ENCODE measurements at regions not wholly inside any gene's neighbourhood (a gene's known extent, or its start where the extent isn't known, plus 50 kb on each side); places are given as distances from the start of the nearest gene placed in this dataset.

DNA sequence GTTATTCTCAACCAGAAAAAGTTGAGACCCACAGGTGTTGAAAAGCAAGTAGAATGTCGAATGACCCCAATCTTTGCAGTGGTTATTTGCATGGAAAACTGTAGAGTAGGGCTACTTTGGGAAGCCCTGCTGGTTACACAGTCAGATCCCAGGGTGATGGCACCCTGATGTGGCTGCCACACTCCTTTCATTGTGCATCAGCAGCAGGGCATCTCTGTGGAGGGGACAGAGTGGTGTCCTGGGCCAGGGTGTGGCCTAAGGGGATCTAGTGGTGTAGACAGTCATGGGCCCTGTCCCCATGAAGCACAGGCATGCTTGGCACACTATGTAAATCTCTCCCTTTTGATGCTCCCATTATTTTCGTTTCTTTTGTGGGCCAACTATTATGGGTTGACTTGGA lies 199.4 kb upstream of the NAV2 start:
- Histone ChIP-seq H3K9me3 (replicated peaks; ENCODE audit: control insufficient read depth, insufficient read depth, low read length) (no peaks in the 10 kb centered on the region), H4K20me1 (ENCODE audit: control insufficient read depth, insufficient read depth) (no peaks in the 10 kb centered on the region), H3K36me3 (ENCODE audit: control insufficient read depth in 2 of 2, insufficient read depth in 2 of 2, low read length in 1 of 2) (no peaks in the 10 kb centered on the region), H3K79me2 (ENCODE audit: control insufficient read depth, insufficient read depth, low read length) (no peaks in the 10 kb centered on the region), H3K27ac (ENCODE audit: control insufficient read depth, insufficient read depth) (no peak overlapping the region), H3K4me2 (ENCODE audit: control insufficient read depth, insufficient read depth) (no peak overlapping the region), H3K4me3 (no peak overlapping the region), H3K4me1 (ENCODE audit: control insufficient read depth, insufficient read depth, low read length) (no peaks in the 10 kb centered on the region), H3K27me3 (replicated peaks in 1 of 2; ENCODE audit: control insufficient read depth in 2 of 2, insufficient read depth in 2 of 2, low read length in 1 of 2) (no peaks in the 10 kb centered on the region), H3K9ac (ENCODE audit: control insufficient read depth, insufficient read depth, low read length) (no peak overlapping the region), H2AFZ (ENCODE audit: control insufficient read depth, low read depth, low read length) (no peak overlapping the region)
- in situ Hi-C loops (cut with MboI), result no loop called here
- ChIA-PET CTCF (no interaction called here), SMC1A (ENCODE audit: uncharacterized antibody, unreplicated experiment) (no interaction called here), RAD21 (ENCODE audit: unreplicated experiment) (no interaction called here), POLR2A (no interaction called here)
- WGBS (ENCODE audit: insufficient coverage, insufficient replicate concordance, low lambda C conversion rate, missing lambda C conversion rate), result 0% methylated on average over 2 of the region's 2 CpGs
- DNase-seq (ENCODE audit: low read depth, low spot score), result no peak
- FAIRE-seq, result no peak
- intact Hi-C loops (cut with micrococcal nuclease; ENCODE audit: unreplicated experiment), result no loop called here
- TF ChIP-seq RAD51 (IDR thresholded peaks at IDR 0.05), result no peak
- no peak for TF ChIP-seq MTA2 (IDR thresholded peaks at IDR 0.05; ENCODE audit: low read depth)
- TF ChIP-seq BMI1 (IDR thresholded peaks at IDR 0.05; ENCODE audit: borderline replicate concordance), result no peak
- no peak for TF ChIP-seq FOXK2 (IDR thresholded peaks at IDR 0.05)
- TF ChIP-seq RFX5 (IDR thresholded peaks at IDR 0.05; ENCODE audit: low read depth, low read length), result no peak
- TF ChIP-seq, protein P1, sequence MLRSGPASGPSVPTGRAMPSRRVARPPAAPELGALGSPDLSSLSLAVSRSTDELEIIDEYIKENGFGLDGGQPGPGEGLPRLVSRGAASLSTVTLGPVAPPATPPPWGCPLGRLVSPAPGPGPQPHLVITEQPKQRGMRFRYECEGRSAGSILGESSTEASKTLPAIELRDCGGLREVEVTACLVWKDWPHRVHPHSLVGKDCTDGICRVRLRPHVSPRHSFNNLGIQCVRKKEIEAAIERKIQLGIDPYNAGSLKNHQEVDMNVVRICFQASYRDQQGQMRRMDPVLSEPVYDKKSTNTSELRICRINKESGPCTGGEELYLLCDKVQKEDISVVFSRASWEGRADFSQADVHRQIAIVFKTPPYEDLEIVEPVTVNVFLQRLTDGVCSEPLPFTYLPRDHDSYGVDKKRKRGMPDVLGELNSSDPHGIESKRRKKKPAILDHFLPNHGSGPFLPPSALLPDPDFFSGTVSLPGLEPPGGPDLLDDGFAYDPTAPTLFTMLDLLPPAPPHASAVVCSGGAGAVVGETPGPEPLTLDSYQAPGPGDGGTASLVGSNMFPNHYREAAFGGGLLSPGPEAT (IDR thresholded peaks at IDR 0.05; ENCODE audit: low read depth), result no peak
- TF ChIP-seq KDM1A (IDR thresholded peaks at IDR 0.05; ENCODE audit: borderline replicate concordance), result no peak
- TF ChIP-seq ZBED1 (IDR thresholded peaks at IDR 0.05; ENCODE audit: borderline replicate concordance), result no peak
- no peak for TF ChIP-seq USF1 (IDR thresholded peaks at IDR 0.05; ENCODE audit: borderline replicate concordance, extremely low read length, insufficient read depth, low read depth, low read length)
- no peak for TF ChIP-seq EGR1 (IDR thresholded peaks at IDR 0.05; ENCODE audit: borderline replicate concordance in 1 of 2, low read depth in 2 of 2, low read length in 2 of 2)
- TF ChIP-seq, protein P2, sequence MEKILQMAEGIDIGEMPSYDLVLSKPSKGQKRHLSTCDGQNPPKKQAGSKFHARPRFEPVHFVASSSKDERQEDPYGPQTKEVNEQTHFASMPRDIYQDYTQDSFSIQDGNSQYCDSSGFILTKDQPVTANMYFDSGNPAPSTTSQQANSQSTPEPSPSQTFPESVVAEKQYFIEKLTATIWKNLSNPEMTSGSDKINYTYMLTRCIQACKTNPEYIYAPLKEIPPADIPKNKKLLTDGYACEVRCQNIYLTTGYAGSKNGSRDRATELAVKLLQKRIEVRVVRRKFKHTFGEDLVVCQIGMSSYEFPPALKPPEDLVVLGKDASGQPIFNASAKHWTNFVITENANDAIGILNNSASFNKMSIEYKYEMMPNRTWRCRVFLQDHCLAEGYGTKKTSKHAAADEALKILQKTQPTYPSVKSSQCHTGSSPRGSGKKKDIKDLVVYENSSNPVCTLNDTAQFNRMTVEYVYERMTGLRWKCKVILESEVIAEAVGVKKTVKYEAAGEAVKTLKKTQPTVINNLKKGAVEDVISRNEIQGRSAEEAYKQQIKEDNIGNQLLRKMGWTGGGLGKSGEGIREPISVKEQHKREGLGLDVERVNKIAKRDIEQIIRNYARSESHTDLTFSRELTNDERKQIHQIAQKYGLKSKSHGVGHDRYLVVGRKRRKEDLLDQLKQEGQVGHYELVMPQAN (conservative IDR thresholded peaks at IDR 0.05), result no peak
- TF ChIP-seq PBX3 (IDR thresholded peaks at IDR 0.05; ENCODE audit: insufficient replicate concordance, low read depth, low read length), result no peak
- TF ChIP-seq, protein P3, sequence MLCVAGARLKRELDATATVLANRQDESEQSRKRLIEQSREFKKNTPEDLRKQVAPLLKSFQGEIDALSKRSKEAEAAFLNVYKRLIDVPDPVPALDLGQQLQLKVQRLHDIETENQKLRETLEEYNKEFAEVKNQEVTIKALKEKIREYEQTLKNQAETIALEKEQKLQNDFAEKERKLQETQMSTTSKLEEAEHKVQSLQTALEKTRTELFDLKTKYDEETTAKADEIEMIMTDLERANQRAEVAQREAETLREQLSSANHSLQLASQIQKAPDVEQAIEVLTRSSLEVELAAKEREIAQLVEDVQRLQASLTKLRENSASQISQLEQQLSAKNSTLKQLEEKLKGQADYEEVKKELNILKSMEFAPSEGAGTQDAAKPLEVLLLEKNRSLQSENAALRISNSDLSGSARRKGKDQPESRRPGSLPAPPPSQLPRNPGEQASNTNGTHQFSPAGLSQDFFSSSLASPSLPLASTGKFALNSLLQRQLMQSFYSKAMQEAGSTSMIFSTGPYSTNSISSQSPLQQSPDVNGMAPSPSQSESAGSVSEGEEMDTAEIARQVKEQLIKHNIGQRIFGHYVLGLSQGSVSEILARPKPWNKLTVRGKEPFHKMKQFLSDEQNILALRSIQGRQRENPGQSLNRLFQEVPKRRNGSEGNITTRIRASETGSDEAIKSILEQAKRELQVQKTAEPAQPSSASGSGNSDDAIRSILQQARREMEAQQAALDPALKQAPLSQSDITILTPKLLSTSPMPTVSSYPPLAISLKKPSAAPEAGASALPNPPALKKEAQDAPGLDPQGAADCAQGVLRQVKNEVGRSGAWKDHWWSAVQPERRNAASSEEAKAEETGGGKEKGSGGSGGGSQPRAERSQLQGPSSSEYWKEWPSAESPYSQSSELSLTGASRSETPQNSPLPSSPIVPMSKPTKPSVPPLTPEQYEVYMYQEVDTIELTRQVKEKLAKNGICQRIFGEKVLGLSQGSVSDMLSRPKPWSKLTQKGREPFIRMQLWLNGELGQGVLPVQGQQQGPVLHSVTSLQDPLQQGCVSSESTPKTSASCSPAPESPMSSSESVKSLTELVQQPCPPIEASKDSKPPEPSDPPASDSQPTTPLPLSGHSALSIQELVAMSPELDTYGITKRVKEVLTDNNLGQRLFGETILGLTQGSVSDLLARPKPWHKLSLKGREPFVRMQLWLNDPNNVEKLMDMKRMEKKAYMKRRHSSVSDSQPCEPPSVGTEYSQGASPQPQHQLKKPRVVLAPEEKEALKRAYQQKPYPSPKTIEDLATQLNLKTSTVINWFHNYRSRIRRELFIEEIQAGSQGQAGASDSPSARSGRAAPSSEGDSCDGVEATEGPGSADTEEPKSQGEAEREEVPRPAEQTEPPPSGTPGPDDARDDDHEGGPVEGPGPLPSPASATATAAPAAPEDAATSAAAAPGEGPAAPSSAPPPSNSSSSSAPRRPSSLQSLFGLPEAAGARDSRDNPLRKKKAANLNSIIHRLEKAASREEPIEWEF (IDR thresholded peaks at IDR 0.05; ENCODE audit: insufficient replicate concordance, low read depth, low read length), result no peak
- no peak for TF ChIP-seq HDAC2 (IDR thresholded peaks at IDR 0.05)
- TF ChIP-seq MEF2A (IDR thresholded peaks at IDR 0.05; ENCODE audit: insufficient read depth, low read depth, low read length), result no peak
- no TSS peak for BruUV-seq (replicated peaks)
- ATAC-seq, result no peak

All from GM12878 (cell line).